ENCODE measurements at regions not wholly inside any gene's neighbourhood (a gene's known extent, or its start where the extent isn't known, plus 50 kb on each side); places are given as distances from the start of the nearest gene placed in this dataset.

DNA sequence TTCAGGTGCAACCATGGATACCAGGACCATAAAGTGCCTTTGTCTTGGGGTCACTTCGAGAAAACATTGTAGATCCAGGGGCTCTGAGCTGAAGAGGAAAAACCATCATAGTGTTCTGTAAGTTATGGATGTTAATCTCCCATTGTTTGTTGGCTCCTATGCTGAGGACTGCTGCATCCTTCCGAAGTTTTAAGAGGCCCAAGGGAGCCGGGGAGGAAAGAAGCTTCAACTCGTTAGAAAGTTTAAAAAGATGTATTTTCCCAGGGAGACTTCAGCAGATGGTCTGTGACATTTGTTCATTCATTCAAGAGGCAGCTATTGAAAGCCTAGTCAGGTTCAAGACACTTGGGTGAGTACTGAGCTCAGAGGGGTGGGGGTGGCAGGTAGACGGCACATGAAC lies 378.8 kb upstream of the TBX3 start:
- no peak overlapping the region for H3K4me3 ChIP-seq (ENCODE audit: low read depth, poor library complexity, severe bottlenecking)
- 57 to 75% methylated on average over 5 of the region's 5 CpGs for WGBS, 2 donors
- intact Hi-C loops (cut with DNase I; ENCODE audit: low total_unique reads) = no loop called here
- DNase-seq (ENCODE audit: low spot score in 2 of 2) = no peak
- TF ChIP-seq POLR2A (IDR thresholded peaks at IDR 0.05) = no peak
- TF ChIP-seq, protein P1, sequence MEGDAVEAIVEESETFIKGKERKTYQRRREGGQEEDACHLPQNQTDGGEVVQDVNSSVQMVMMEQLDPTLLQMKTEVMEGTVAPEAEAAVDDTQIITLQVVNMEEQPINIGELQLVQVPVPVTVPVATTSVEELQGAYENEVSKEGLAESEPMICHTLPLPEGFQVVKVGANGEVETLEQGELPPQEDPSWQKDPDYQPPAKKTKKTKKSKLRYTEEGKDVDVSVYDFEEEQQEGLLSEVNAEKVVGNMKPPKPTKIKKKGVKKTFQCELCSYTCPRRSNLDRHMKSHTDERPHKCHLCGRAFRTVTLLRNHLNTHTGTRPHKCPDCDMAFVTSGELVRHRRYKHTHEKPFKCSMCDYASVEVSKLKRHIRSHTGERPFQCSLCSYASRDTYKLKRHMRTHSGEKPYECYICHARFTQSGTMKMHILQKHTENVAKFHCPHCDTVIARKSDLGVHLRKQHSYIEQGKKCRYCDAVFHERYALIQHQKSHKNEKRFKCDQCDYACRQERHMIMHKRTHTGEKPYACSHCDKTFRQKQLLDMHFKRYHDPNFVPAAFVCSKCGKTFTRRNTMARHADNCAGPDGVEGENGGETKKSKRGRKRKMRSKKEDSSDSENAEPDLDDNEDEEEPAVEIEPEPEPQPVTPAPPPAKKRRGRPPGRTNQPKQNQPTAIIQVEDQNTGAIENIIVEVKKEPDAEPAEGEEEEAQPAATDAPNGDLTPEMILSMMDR (IDR thresholded peaks at IDR 0.05) = no peak

DNA sequence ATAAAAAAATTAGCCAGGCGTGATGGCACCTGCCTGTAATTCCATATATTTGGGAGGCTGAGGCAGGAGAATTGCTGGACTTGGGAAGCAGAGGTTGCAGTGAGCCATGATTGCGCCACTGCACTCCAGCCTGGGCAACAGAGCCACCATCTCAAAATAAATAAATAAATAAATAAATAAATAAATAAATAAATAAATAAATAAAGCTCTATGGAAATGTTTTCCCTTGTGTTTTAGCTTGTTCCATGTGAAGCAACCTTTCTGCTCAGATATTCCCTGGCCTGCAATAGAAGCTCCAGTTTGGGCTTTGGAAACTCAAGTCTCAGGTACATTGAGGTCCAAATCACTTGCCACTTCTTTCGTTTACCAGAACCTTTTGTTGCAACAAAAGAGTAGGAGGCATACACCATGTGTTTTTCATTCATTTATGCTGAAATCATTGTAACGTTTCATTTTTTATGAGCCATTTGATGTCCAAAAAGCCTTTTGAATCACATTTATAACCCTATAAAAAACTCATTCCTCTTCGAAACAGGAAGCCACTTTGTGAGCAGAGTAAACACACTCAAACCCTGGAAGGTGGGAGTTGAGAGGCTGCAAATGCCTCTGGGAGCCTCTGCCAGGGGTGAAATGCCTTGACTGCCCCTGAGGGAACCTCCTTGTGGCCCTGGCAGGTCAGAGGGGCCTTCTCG lies 376.6 kb upstream of the TBX3 start:
- 79% methylated on average over 6 of the region's 6 CpGs for WGBS, 2 donors
- no peak for TF ChIP-seq POLR2A (IDR thresholded peaks at IDR 0.05)
- TF ChIP-seq, protein P1 (IDR thresholded peaks at IDR 0.05) = no peak
- H3K4me3 ChIP-seq (ENCODE audit: low read depth, poor library complexity, severe bottlenecking) = no peak overlapping the region
- intact Hi-C loops (cut with DNase I; ENCODE audit: low total_unique reads) = no loop called here
- DNase-seq (ENCODE audit: low spot score in 2 of 2) = no peak

DNA sequence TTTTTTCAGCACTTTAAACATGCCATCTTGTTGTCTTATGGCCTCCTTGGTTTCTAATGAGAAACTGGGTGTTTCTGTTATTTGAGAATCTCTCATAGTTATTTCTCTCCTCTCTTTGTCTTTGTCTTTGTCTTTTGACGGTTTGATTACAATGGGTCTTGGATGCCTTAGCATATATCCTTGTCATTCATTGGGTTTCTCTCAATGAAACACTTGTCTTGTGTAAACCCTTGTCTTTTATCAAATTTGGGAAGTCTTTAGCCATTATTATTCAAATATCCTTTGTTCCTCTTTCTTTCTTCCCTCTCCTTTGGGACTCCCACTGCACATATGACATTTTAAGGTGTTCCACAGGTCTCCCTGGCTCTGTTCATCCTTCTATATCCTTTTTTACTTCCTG lies 373.5 kb upstream of the TBX3 start:
- intact Hi-C loops (cut with DNase I; ENCODE audit: low total_unique reads) = no loop called here
- no peak for DNase-seq (ENCODE audit: low spot score in 2 of 2)
- TF ChIP-seq, protein P1 (IDR thresholded peaks at IDR 0.05) = no peak
- TF ChIP-seq POLR2A (IDR thresholded peaks at IDR 0.05) = no peak
- no peak overlapping the region for H3K4me3 ChIP-seq (ENCODE audit: low read depth, poor library complexity, severe bottlenecking)
- WGBS, 2 donors = 72 to 79% methylated on average over 1 of the region's 1 CpG

DNA sequence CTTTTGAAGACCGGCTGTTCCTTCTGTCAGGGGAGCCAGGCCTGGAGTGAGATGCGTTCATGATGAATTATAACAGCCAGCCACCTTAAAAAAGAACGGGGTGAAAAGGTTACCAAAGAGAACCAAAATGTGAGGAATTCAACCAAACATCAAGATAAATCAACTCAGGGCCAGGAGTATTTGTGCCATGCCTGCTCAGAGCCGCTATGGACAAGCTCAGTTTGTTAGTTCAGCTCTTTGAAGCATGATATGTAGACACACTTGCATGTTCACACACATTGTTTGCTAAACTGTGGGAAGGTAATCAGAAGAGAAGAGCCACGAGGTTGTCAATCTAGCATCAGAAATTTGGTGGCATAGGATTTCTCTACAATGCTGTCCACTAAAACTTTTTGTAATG lies 367.4 kb upstream of the TBX3 start:
- no peak overlapping the region for H3K4me3 ChIP-seq (ENCODE audit: low read depth, poor library complexity, severe bottlenecking)
- DNase-seq (ENCODE audit: low spot score in 2 of 2) = no peak
- WGBS, 2 donors = 63 to 65% methylated on average over 5 of the region's 5 CpGs
- no peak for TF ChIP-seq POLR2A (IDR thresholded peaks at IDR 0.05)
- TF ChIP-seq, protein P1 (IDR thresholded peaks at IDR 0.05) = no peak
- intact Hi-C loops (cut with DNase I; ENCODE audit: low total_unique reads) = no loop called here

DNA sequence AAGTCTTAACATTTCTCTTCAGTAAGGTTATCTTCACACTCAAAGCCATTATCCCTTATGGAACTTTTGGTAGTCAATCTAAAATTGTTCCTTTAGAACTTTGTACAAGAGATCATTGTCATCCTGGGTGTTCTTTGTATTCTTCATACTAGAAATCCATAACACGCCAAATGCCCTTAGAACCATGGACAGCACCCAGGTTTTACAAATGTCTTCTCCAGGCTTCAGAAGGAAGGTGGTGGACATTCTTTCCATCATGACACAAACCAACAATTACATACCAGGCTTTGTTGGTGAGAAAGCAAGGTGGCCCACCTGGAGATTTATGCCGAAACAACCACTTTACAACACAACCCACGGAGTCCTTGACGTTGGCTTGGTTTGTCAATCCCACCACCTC lies 365.6 kb upstream of the TBX3 start:
- H3K4me3 ChIP-seq (ENCODE audit: low read depth, poor library complexity, severe bottlenecking) = no peak overlapping the region
- no peak for DNase-seq (ENCODE audit: low spot score in 2 of 2)
- WGBS, 2 donors = 92 to 95% methylated on average over 4 of the region's 4 CpGs
- intact Hi-C loops (cut with DNase I; ENCODE audit: low total_unique reads) = no loop called here
- no peak for TF ChIP-seq POLR2A (IDR thresholded peaks at IDR 0.05)

DNA sequence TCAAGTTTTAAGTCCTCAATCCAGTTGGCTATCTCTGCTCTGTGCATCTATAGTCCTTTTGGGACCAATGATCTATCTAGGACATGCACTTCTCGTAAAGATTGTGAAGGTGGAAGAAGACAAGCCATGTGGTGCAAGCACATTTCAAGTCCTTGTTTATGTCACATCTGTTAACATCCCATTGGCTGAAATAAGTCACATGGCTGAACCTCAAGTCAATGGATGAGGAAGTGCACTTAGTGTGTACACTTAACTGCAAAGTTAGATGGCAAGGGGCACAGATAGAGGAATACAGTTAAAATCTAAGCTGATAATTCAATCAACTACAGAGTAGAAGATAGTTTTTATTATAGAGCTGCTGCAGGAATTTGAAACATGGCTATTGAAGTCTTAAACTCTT lies 362.8 kb upstream of the TBX3 start:
- intact Hi-C loops (cut with DNase I; ENCODE audit: low total_unique reads) = no loop called here
- no peak for DNase-seq (ENCODE audit: low spot score in 2 of 2)
- WGBS, 2 donors = 86 to 89% methylated on average over 1 of the region's 1 CpG
- no peak overlapping the region for H3K4me3 ChIP-seq (ENCODE audit: low read depth, poor library complexity, severe bottlenecking)
- no peak for TF ChIP-seq POLR2A (IDR thresholded peaks at IDR 0.05)
- TF ChIP-seq, protein P1 (IDR thresholded peaks at IDR 0.05) = no peak

Data from lower leg skin (tissue), 4 donors.